Keratinocyte (primary cell): ENCODE measurements at regions not wholly inside any gene's neighbourhood (a gene's known extent, or its start where the extent isn't known, plus 50 kb on each side); places are given as distances from the start of the nearest gene placed in this dataset.

Experiments used
- DNase-seq: peaks from one replicate; pipeline ENCODE4 v3.0.0-alpha.2; 2011; ENCODE audit warnings: low read depth, missing footprints, low spot score
- FAIRE-seq: peaks from 2 replicates; lab custom pipeline; 2011; peaks lifted over from hg19 to GRCh38; lab: Jason Lieb, UNC
- H2AFZ ChIP-seq: 2 replicates; pipeline ENCODE4 v1.6.0; 2012; ENCODE audit warnings: low read length, control low read depth, inconsistent platforms; ENCODE audit not compliant: control insufficient read depth
- H3K27ac ChIP-seq: 2 replicates; pipeline ENCODE4 v1.5.1; 2011; ENCODE audit warnings: low read length; ENCODE audit not compliant: control insufficient read depth, insufficient read depth
- H3K27me3 ChIP-seq: 3 replicates; pipeline ENCODE4 v1.6.0; 2011; ENCODE audit warnings: low read length; ENCODE audit not compliant: control insufficient read depth, insufficient read depth; ENCODE audit errors: extremely low read depth
- H3K36me3 ChIP-seq, 2 experiments: 2 replicates in 1 of 2; 3 replicates in 1 of 2; pipeline ENCODE4 v1.5.1; 2011; ENCODE audit warnings: low read length in 2 of 2, mild to moderate bottlenecking in 1 of 2; ENCODE audit not compliant: control insufficient read depth in 2 of 2, insufficient read depth in 2 of 2; ENCODE audit errors: extremely low read depth in 1 of 2
- H3K4me1 ChIP-seq: 3 replicates; pipeline ENCODE4 v1.5.1; 2011; ENCODE audit warnings: low read length; ENCODE audit not compliant: control insufficient read depth, insufficient read depth; ENCODE audit errors: extremely low read depth
- H3K4me2 ChIP-seq: 3 replicates; pipeline ENCODE4 v1.6.0; 2011; ENCODE audit warnings: low read depth, low read length; ENCODE audit not compliant: control insufficient read depth, insufficient read depth; ENCODE audit errors: extremely low read depth
- H3K4me3 ChIP-seq, 3 experiments: fragments of 200-600 bp in 1 of 3; sonication (generic) in 1 of 3; 2 replicates in 2 of 3; 3 replicates in 1 of 3; pipeline ENCODE4 v1.5.1; 2011 to 2016; ENCODE audit warnings: low read length in 3 of 3, mild to moderate bottlenecking in 3 of 3, control low read depth in 2 of 3, inconsistent platforms in 1 of 3, low read depth in 1 of 3, mixed read lengths in 1 of 3, mixed run types in 1 of 3, moderate library complexity in 1 of 3; ENCODE audit not compliant: control insufficient read depth in 2 of 3, insufficient read depth in 2 of 3; ENCODE audit errors: extremely low read depth in 1 of 3
- H3K79me2 ChIP-seq: 2 replicates; pipeline ENCODE4 v1.6.0; 2012; ENCODE audit warnings: low read length; ENCODE audit not compliant: control insufficient read depth, insufficient read depth
- H3K9ac ChIP-seq: 3 replicates; pipeline ENCODE4 v1.6.0; 2011; ENCODE audit warnings: low read length; ENCODE audit not compliant: control insufficient read depth, insufficient read depth; ENCODE audit errors: extremely low read depth
- H3K9me1 ChIP-seq: 3 replicates; pipeline ENCODE4 v1.6.0; 2011; ENCODE audit warnings: low read length; ENCODE audit not compliant: control insufficient read depth, insufficient read depth; ENCODE audit errors: extremely low read depth
- H3K9me3 ChIP-seq: 2 replicates; pipeline ENCODE4 v1.5.1; 2012; ENCODE audit warnings: low read depth, low read length; ENCODE audit not compliant: control insufficient read depth
- H4K20me1 ChIP-seq: 3 replicates; pipeline ENCODE4 v1.6.0; 2011; ENCODE audit warnings: low read length; ENCODE audit not compliant: control insufficient read depth, insufficient read depth; ENCODE audit errors: extremely low read depth
- EZH2 ChIP-seq: IDR thresholded peaks from one replicate; pipeline ENCODE4 v1.6.1; 2012; ENCODE audit warnings: inconsistent platforms, mild to moderate bottlenecking, low read length, moderate library complexity
- dilution Hi-C: fragments of 300-500 bp; cut with MboI; formaldehyde crosslinking; loops from one replicate; pipeline ENCODE4 v1.7.0; 2020; ENCODE audit warnings: low sequenced_read_pairs; ENCODE audit not compliant: extremely low pct_ligation_motif_present
- TF ChIP-seq, protein P1 (sequence below), 3 experiments: IDR thresholded peaks in 1 of 3; conservative IDR thresholded peaks in 1 of 3; optimal IDR thresholded peaks in 1 of 3; 2 replicates in 2 of 3; 3 replicates in 1 of 3; pipeline versions ENCODE3 to v1.5.1; 2011; ENCODE audit warnings: low read length in 3 of 3, mild to moderate bottlenecking in 3 of 3, moderate library complexity in 2 of 3, control low read depth in 1 of 3, inconsistent platforms in 1 of 3; ENCODE audit not compliant: insufficient read depth in 2 of 3; ENCODE audit errors: extremely low read depth in 1 of 3

GRCh38 chr15:84099181-84099580, 136.4 kb upstream of the GOLGA6L4 start:
- no peak overlapping the region for H2AFZ ChIP-seq
- no peaks in the 10 kb centered on the region for H3K36me3 ChIP-seq
- H3K4me3 ChIP-seq, result no peak overlapping the region
- TF ChIP-seq, protein P1, sequence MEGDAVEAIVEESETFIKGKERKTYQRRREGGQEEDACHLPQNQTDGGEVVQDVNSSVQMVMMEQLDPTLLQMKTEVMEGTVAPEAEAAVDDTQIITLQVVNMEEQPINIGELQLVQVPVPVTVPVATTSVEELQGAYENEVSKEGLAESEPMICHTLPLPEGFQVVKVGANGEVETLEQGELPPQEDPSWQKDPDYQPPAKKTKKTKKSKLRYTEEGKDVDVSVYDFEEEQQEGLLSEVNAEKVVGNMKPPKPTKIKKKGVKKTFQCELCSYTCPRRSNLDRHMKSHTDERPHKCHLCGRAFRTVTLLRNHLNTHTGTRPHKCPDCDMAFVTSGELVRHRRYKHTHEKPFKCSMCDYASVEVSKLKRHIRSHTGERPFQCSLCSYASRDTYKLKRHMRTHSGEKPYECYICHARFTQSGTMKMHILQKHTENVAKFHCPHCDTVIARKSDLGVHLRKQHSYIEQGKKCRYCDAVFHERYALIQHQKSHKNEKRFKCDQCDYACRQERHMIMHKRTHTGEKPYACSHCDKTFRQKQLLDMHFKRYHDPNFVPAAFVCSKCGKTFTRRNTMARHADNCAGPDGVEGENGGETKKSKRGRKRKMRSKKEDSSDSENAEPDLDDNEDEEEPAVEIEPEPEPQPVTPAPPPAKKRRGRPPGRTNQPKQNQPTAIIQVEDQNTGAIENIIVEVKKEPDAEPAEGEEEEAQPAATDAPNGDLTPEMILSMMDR (optimal IDR thresholded peaks at IDR 0.05 in 1 of 3, IDR thresholded peaks at IDR 0.05 in 1 of 3, conservative IDR thresholded peaks at IDR 0.05 in 1 of 3; ENCODE audit: extremely low read depth in 1 of 3, insufficient read depth in 2 of 3, low read length in 3 of 3), result no peak
- no peak for TF ChIP-seq EZH2
- dilution Hi-C loops, result no loop called here
- no peak overlapping the region for H3K27ac ChIP-seq
- H4K20me1 ChIP-seq, result no peaks in the 10 kb centered on the region
- H3K79me2 ChIP-seq, result no peaks in the 10 kb centered on the region
- no peaks in the 10 kb centered on the region for H3K9me3 ChIP-seq
- H3K4me2 ChIP-seq, result no peak overlapping the region
- DNase-seq (no peak), FAIRE-seq (no peak)
- H3K4me1 ChIP-seq, result no peaks in the 10 kb centered on the region
- no peak overlapping the region for H3K9ac ChIP-seq
- no peaks in the 10 kb centered on the region for H3K9me1 ChIP-seq
- no peaks in the 10 kb centered on the region for H3K27me3 ChIP-seq

- FAIRE-seq, result no peak
- H3K4me2 ChIP-seq, result no peak overlapping the region
- TF ChIP-seq EZH2, result no peak
- TF ChIP-seq, protein P1 (optimal IDR thresholded peaks at IDR 0.05 in 1 of 3, IDR thresholded peaks at IDR 0.05 in 1 of 3, conservative IDR thresholded peaks at IDR 0.05 in 1 of 3; ENCODE audit: extremely low read depth in 1 of 3, insufficient read depth in 2 of 3, low read length in 3 of 3), result no peak
- H4K20me1 ChIP-seq, result no peaks in the 10 kb centered on the region
- no peaks in the 10 kb centered on the region for H3K79me2 ChIP-seq
- no peak for DNase-seq
- dilution Hi-C loops, result no loop called here
- no peak overlapping the region for H3K27ac ChIP-seq
- no peak overlapping the region for H3K9ac ChIP-seq
- H3K9me3 ChIP-seq, result no peaks in the 10 kb centered on the region
- H2AFZ ChIP-seq, result no peak overlapping the region
- no peak overlapping the region for H3K4me3 ChIP-seq
- H3K36me3 ChIP-seq, result no peaks in the 10 kb centered on the region
- no peaks in the 10 kb centered on the region for H3K9me1 ChIP-seq
- H3K27me3 ChIP-seq, result no peaks in the 10 kb centered on the region
- H3K4me1 ChIP-seq, result no peaks in the 10 kb centered on the region
Measured at GRCh38 chr15:84103345-84103744, 132.2 kb upstream of the GOLGA6L4 start.
